AG08396 (cell line): ENCODE measurements at regions not wholly inside any gene's neighbourhood (a gene's known extent, or its start where the extent isn't known, plus 50 kb on each side); places are given as distances from the start of the nearest gene placed in this dataset.
"Not testable (repeated sequence)": the region's sequence is repeated elsewhere in the genome, so short reads cannot be mapped to it uniquely, and the experiment has no call there.

Experiments
- DNase-seq: peaks from one replicate; pipeline ENCODE4 v3.0.0; 2012; ENCODE audit warnings: low spot score, mixed read lengths

- DNase-seq: not testable (repeated sequence)
Measured at GRCh38 chr2:192958615-192959014, 763.9 kb upstream of the TMEFF2 start.

- no peak for DNase-seq
Measured at GRCh38 chr2:192957425-192957824, 762.7 kb upstream of the TMEFF2 start.

GRCh38 chr2:192953116-192953515, 758.4 kb upstream of the TMEFF2 start:
- no peak for DNase-seq

- DNase-seq: no peak
Measured at GRCh38 chr2:192952245-192952644, 757.5 kb upstream of the TMEFF2 start.

GRCh38 chr2:192948316-192948715, 753.6 kb upstream of the TMEFF2 start:
- no peak for DNase-seq

- DNase-seq: no peak
Measured at GRCh38 chr2:192947352-192947751, 752.6 kb upstream of the TMEFF2 start.

GRCh38 chr2:192940767-192941166, 746.0 kb upstream of the TMEFF2 start:
- no peak for DNase-seq

- no peak for DNase-seq
Measured at GRCh38 chr2:192932376-192932775, 737.6 kb upstream of the TMEFF2 start.

GRCh38 chr2:192921631-192922030, 726.9 kb upstream of the TMEFF2 start:
- DNase-seq: not testable (repeated sequence)

GRCh38 chr2:192901446-192901845, 706.7 kb upstream of the TMEFF2 start:
- no peak for DNase-seq

GRCh38 chr2:192899466-192899865, 704.7 kb upstream of the TMEFF2 start:
- no peak for DNase-seq

- DNase-seq: not testable (repeated sequence)
Measured at GRCh38 chr2:192893976-192894375, 699.2 kb upstream of the TMEFF2 start.

GRCh38 chr2:192888109-192888508, 693.4 kb upstream of the TMEFF2 start:
- no peak for DNase-seq

- DNase-seq: no peak
Measured at GRCh38 chr2:192887337-192887736, 692.6 kb upstream of the TMEFF2 start.

- DNase-seq: no peak
Measured at GRCh38 chr2:192886636-192887035, 691.9 kb upstream of the TMEFF2 start.

GRCh38 chr2:192885569-192886160, 690.9 kb upstream of the TMEFF2 start:
- no peak for DNase-seq

- DNase-seq: no peak
Measured at GRCh38 chr2:192877159-192877558, 682.4 kb upstream of the TMEFF2 start.

- DNase-seq: no peak
Measured at GRCh38 chr2:192876698-192877097, 682.0 kb upstream of the TMEFF2 start.

GRCh38 chr2:192854706-192855105, 660.0 kb upstream of the TMEFF2 start:
- DNase-seq: no peak

GRCh38 chr2:192854031-192854430, 659.3 kb upstream of the TMEFF2 start:
- no peak for DNase-seq

GRCh38 chr2:192828947-192829346, 634.2 kb upstream of the TMEFF2 start:
- no peak for DNase-seq

- DNase-seq: no peak
Measured at GRCh38 chr2:192828175-192828574, 633.4 kb upstream of the TMEFF2 start.

GRCh38 chr2:192827735-192828134, 633.0 kb upstream of the TMEFF2 start:
- DNase-seq: no peak

GRCh38 chr2:192814376-192814775, 619.6 kb upstream of the TMEFF2 start:
- DNase-seq: no peak

- no peak for DNase-seq
Measured at GRCh38 chr2:192813341-192813740, 618.6 kb upstream of the TMEFF2 start.
